ENCODE measurements at regions not wholly inside any gene's neighbourhood (a gene's known extent, or its start where the extent isn't known, plus 50 kb on each side); places are given as distances from the start of the nearest gene placed in this dataset.

- TF ChIP-seq, protein P1, sequence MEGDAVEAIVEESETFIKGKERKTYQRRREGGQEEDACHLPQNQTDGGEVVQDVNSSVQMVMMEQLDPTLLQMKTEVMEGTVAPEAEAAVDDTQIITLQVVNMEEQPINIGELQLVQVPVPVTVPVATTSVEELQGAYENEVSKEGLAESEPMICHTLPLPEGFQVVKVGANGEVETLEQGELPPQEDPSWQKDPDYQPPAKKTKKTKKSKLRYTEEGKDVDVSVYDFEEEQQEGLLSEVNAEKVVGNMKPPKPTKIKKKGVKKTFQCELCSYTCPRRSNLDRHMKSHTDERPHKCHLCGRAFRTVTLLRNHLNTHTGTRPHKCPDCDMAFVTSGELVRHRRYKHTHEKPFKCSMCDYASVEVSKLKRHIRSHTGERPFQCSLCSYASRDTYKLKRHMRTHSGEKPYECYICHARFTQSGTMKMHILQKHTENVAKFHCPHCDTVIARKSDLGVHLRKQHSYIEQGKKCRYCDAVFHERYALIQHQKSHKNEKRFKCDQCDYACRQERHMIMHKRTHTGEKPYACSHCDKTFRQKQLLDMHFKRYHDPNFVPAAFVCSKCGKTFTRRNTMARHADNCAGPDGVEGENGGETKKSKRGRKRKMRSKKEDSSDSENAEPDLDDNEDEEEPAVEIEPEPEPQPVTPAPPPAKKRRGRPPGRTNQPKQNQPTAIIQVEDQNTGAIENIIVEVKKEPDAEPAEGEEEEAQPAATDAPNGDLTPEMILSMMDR (IDR thresholded peaks at IDR 0.05; ENCODE audit: borderline replicate concordance, extremely low read depth, low read length, poor library complexity, severe bottlenecking), result no peak
- TF ChIP-seq EZH2 (IDR thresholded peaks at IDR 0.05; ENCODE audit: borderline replicate concordance, low read depth, low read length, severe bottlenecking), result no peak
Observed at GRCh38 chr6:135731116-135731515, 120.4 kb upstream of the PDE7B start.
